ENCODE measurements at regions not wholly inside any gene's neighbourhood (a gene's known extent, or its start where the extent isn't known, plus 50 kb on each side); places are given as distances from the start of the nearest gene placed in this dataset.

DNA sequence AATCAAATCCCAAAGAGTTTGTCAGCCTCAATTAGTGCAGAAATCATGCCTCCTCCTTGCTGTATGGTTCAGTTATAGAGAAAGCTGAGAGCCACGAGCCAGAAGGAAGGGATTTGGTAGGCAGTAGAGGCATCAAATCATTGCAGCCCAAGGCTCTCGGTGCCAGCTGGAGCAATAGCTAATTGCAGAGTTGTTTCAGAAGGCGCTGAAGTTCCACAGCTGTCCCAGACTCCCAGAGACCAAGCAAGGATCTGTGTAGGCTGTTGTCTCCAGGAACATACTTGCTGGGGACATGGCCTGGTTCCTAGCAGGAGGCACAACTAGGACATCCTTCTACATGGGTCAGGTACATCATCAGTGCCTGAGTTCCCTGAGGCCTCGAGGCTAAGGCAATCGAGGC lies 80.4 kb upstream of the WSCD2 start:
- DNase-seq (ENCODE audit: low spot score) = no peak
- no peak overlapping the region for H3K4me3 Mint-ChIP-seq (ENCODE audit: unreplicated experiment)
- H3K27me3 Mint-ChIP-seq (ENCODE audit: unreplicated experiment) = peaks cover 3% of the 10 kb centered on the region
- H3K27ac Mint-ChIP-seq (ENCODE audit: unreplicated experiment) = no peak overlapping the region
- no peaks in the 10 kb centered on the region for H3K36me3 Mint-ChIP-seq (ENCODE audit: low read depth, unreplicated experiment)
- peaks cover 13% of the 10 kb centered on the region for H3K4me1 Mint-ChIP-seq (ENCODE audit: unreplicated experiment)
- H3K9me3 Mint-ChIP-seq (ENCODE audit: unreplicated experiment) = no peaks in the 10 kb centered on the region
- TF ChIP-seq, protein P1, sequence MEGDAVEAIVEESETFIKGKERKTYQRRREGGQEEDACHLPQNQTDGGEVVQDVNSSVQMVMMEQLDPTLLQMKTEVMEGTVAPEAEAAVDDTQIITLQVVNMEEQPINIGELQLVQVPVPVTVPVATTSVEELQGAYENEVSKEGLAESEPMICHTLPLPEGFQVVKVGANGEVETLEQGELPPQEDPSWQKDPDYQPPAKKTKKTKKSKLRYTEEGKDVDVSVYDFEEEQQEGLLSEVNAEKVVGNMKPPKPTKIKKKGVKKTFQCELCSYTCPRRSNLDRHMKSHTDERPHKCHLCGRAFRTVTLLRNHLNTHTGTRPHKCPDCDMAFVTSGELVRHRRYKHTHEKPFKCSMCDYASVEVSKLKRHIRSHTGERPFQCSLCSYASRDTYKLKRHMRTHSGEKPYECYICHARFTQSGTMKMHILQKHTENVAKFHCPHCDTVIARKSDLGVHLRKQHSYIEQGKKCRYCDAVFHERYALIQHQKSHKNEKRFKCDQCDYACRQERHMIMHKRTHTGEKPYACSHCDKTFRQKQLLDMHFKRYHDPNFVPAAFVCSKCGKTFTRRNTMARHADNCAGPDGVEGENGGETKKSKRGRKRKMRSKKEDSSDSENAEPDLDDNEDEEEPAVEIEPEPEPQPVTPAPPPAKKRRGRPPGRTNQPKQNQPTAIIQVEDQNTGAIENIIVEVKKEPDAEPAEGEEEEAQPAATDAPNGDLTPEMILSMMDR (IDR thresholded peaks at IDR 0.05; ENCODE audit: unreplicated experiment) = no peak

DNA sequence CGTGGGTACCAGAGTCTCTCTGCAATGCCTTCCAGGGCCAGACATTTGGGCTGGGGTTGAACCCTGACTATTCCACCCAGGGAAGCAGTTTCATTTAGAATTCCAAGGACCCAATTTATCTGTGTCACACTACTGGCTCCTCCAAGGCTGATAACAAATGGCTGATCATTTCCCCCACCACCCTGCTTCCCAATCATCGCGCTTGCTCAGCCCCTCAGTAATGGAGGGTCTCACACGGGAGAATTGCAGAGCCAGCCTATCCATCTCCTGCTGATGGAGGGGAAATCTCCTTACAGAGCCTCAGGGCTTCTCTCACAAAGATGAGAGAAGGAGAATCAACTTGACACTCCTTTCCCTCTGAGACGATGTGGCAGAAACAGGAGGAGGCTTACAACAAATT lies 78.4 kb upstream of the WSCD2 start:
- Mint-ChIP-seq H3K36me3 (ENCODE audit: low read depth, unreplicated experiment) (no peaks in the 10 kb centered on the region), H3K27me3 (ENCODE audit: unreplicated experiment) (peaks cover 3% of the 10 kb centered on the region), H3K4me1 (ENCODE audit: unreplicated experiment) (peaks cover 13% of the 10 kb centered on the region), H3K4me3 (ENCODE audit: unreplicated experiment) (no peak overlapping the region), H3K27ac (ENCODE audit: unreplicated experiment) (no peak overlapping the region), H3K9me3 (ENCODE audit: unreplicated experiment) (no peaks in the 10 kb centered on the region)
- no peak for DNase-seq (ENCODE audit: low spot score)
- TF ChIP-seq, protein P1 (IDR thresholded peaks at IDR 0.05; ENCODE audit: unreplicated experiment) = no peak

DNA sequence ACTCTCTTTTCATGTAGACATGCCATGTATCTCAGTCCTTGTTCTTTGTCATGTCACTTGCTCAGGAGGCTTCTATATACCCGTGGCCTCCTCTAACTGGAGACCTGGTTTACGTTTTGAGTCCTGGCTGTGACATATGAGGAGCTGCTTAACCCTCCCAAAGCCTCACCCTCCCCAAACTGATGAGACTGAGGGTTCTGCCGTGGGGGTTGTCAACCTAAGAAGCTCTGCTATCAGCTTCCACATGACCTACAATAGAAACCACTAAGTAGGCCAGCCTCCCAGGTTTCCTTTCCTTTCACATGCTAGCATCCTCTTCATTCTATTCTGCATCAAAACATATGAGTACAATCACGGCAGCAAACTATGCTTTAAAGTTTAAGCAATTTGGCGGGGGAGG lies 76.8 kb upstream of the WSCD2 start:
- no peak for DNase-seq (ENCODE audit: low spot score)
- Mint-ChIP-seq H3K27ac (ENCODE audit: unreplicated experiment) (no peak overlapping the region), H3K9me3 (ENCODE audit: unreplicated experiment) (no peaks in the 10 kb centered on the region), H3K4me3 (ENCODE audit: unreplicated experiment) (no peak overlapping the region), H3K36me3 (ENCODE audit: low read depth, unreplicated experiment) (no peaks in the 10 kb centered on the region), H3K27me3 (ENCODE audit: unreplicated experiment) (peaks cover 3% of the 10 kb centered on the region), H3K4me1 (ENCODE audit: unreplicated experiment) (peaks cover 8% of the 10 kb centered on the region)
- TF ChIP-seq, protein P1 (IDR thresholded peaks at IDR 0.05; ENCODE audit: unreplicated experiment) = no peak

DNA sequence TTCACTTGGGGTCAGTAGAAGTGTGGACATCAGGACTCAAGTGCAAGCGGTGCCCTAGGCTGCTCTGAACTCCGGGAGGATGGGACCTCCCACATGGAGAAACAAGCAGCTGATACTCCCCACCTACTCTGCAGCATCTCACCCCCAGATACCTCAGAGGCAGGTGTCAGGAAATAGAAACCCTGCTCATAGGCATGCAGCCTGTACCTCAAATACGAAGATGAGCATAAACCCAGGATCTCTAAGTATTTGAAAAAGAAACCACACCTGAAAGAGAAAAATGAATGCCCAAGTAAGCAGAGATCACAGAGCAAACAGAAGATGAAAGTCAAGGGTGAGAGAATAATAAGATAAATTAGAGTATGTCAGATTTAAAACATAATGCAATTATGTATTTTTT lies 75.6 kb upstream of the WSCD2 start:
- no peaks in the 10 kb centered on the region for H3K9me3 Mint-ChIP-seq (ENCODE audit: unreplicated experiment)
- DNase-seq (ENCODE audit: low spot score) = no peak
- H3K36me3 Mint-ChIP-seq (ENCODE audit: low read depth, unreplicated experiment) = no peaks in the 10 kb centered on the region
- TF ChIP-seq, protein P1 (IDR thresholded peaks at IDR 0.05; ENCODE audit: unreplicated experiment) = no peak
- H3K27me3 Mint-ChIP-seq (ENCODE audit: unreplicated experiment) = peaks cover 1% of the 10 kb centered on the region
- no peak overlapping the region for H3K27ac Mint-ChIP-seq (ENCODE audit: unreplicated experiment)
- H3K4me1 Mint-ChIP-seq (ENCODE audit: unreplicated experiment) = peaks cover 4% of the 10 kb centered on the region
- no peak overlapping the region for H3K4me3 Mint-ChIP-seq (ENCODE audit: unreplicated experiment)

DNA sequence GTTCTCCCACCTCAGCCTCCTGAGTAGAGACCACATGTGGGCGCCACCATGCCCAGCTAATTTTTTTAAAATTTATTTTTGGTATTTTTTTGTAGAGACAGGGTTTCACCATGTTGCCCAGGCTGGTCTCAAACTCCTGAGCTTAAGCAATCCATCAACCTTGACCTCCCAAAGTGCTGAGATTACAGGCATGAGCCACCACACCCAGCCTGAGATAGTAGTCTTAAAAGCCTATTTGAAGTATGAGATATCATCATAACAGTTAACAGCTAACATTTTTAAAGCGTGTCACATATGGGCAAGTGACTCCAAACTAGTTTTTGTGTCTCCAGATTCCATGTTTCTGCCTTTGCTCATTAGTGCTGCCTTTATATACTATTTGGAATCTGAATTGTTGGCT lies 74.6 kb upstream of the WSCD2 start:
- Mint-ChIP-seq H3K4me3 (ENCODE audit: unreplicated experiment) (no peak overlapping the region), H3K27me3 (ENCODE audit: unreplicated experiment) (peaks cover 1% of the 10 kb centered on the region), H3K27ac (ENCODE audit: unreplicated experiment) (no peak overlapping the region), H3K4me1 (ENCODE audit: unreplicated experiment) (peaks cover 4% of the 10 kb centered on the region), H3K36me3 (ENCODE audit: low read depth, unreplicated experiment) (no peaks in the 10 kb centered on the region), H3K9me3 (ENCODE audit: unreplicated experiment) (no peaks in the 10 kb centered on the region)
- DNase-seq (ENCODE audit: low spot score) = no peak
- TF ChIP-seq, protein P1 (IDR thresholded peaks at IDR 0.05; ENCODE audit: unreplicated experiment) = no peak

Measured in endothelial cell (in vitro differentiated cells).